D721Med (cell line): ENCODE measurements at regions not wholly inside any gene's neighbourhood (a gene's known extent, or its start where the extent isn't known, plus 50 kb on each side); places are given as distances from the start of the nearest gene placed in this dataset.

ENCODE experiments used
- DNase-seq: peaks from one replicate; pipeline ENCODE4 v3.0.0; 2011; ENCODE audit warnings: low spot score; ENCODE audit not compliant: insufficient read length
- FAIRE-seq: peaks from 2 replicates; lab custom pipeline; 2011; peaks lifted over from hg19 to GRCh38; lab: Jason Lieb, UNC
- TF ChIP-seq, protein P1 (sequence below): IDR thresholded peaks from 2 replicates; pipeline ENCODE4 v1.5.1; 2012; ENCODE audit warnings: mild to moderate bottlenecking, control low read depth; ENCODE audit not compliant: insufficient read depth; ENCODE audit errors: missing control alignments

DNA sequence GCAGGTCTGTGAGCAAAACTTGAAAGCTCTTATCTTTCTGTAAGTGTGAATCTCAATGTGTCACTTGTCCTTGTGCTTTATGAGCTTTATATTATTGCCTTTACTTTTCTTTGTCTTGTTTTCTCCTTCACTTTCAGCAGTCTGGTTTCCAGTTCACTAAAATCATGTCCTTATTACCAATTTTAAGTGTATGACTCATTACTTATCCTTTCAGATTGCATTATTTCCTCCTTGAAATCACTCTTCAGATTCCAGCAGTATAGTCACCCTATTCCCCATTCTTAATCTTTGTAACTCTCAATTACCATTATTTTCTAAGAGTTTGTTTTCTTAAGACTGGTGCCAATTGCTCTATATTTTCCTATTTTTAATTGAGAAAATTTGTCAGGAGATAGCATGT lies 117.4 kb upstream of the GRIK2 start:
- DNase-seq (no peak), FAIRE-seq (no peak)
- TF ChIP-seq, protein P1, sequence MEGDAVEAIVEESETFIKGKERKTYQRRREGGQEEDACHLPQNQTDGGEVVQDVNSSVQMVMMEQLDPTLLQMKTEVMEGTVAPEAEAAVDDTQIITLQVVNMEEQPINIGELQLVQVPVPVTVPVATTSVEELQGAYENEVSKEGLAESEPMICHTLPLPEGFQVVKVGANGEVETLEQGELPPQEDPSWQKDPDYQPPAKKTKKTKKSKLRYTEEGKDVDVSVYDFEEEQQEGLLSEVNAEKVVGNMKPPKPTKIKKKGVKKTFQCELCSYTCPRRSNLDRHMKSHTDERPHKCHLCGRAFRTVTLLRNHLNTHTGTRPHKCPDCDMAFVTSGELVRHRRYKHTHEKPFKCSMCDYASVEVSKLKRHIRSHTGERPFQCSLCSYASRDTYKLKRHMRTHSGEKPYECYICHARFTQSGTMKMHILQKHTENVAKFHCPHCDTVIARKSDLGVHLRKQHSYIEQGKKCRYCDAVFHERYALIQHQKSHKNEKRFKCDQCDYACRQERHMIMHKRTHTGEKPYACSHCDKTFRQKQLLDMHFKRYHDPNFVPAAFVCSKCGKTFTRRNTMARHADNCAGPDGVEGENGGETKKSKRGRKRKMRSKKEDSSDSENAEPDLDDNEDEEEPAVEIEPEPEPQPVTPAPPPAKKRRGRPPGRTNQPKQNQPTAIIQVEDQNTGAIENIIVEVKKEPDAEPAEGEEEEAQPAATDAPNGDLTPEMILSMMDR: no peak

DNA sequence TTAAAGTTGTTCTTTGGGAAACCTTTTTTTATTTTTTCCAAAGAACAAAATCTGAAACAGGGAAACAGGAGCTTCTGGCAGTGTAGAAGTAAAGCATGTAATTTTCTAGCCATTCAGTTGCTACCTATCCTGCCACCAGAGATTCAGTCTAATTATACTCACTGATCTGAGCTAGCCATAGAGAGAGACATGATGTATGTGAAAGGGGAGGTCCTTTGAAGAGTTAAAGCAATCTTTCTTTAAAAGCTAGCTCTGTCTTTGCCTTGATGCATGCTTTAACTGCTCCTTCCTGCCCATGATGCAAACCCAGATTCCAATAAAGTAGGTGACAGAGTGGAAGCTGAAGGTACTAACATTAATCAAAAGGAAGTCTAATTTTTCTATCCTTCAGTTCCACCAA lies 114.1 kb upstream of the GRIK2 start:
- FAIRE-seq (no peak), DNase-seq (no peak)
- TF ChIP-seq, protein P1: no peak

DNA sequence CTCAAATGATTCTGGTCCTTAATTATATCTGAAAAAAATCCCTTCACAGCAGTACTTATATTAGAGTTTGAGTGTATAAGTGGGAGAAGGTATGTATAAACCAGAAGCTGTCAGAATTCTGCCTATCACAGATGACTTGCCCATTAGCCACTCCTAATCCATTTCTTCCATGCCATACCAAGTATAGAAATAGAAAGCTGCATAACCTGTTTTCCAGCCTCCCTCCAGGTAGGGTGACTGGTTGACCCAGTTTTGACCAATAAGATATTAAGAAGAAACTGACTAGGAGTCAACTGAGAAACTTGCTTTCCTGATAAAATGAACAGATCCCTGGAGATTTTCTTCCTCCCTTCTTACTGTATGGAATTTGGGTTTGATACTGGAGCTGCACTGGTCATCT lies 112.2 kb upstream of the GRIK2 start:
- TF ChIP-seq, protein P1: no peak
- FAIRE-seq (no peak), DNase-seq (no peak)

DNA sequence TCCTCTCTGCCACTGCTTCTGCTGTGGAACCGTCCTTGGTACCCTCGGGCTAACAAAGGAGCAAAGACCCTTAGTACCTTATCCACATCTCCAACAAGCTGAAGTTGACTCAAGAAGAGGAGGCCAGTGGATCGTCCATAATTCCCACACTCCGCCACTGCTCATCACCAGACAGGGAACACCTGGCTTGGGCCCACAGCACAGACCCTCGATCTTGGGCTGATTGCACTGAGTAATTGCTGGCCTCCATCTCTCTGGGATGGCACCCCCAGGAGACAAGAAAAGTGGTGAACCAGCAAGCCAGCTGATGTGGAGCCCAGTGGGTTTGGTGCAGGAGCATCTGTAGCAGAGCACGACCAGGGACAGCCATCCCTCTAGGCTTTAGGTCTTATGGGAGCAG lies 109.4 kb upstream of the GRIK2 start:
- TF ChIP-seq, protein P1: no peak
- no peak for FAIRE-seq
- DNase-seq: no peak

DNA sequence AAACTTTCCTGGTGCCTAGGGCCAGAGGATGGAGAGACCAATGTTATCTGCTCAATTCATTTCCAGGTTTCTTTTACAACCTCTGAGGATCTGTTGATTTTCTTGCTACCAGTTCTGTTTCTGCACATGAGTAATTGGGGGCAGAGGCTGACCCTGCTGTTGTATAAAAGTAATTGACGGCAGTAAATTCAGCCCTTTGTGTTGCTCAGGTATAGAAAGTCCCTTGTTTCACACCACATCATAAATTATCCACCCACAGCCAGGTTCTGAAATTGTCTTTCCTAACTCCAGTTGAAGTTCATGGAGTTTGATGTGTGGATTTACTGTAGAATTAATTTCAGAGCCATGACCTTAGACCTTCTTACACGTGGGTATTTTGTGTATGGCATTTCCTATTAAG lies 107.4 kb upstream of the GRIK2 start:
- FAIRE-seq (no peak), DNase-seq (no peak)
- TF ChIP-seq, protein P1: no peak

DNA sequence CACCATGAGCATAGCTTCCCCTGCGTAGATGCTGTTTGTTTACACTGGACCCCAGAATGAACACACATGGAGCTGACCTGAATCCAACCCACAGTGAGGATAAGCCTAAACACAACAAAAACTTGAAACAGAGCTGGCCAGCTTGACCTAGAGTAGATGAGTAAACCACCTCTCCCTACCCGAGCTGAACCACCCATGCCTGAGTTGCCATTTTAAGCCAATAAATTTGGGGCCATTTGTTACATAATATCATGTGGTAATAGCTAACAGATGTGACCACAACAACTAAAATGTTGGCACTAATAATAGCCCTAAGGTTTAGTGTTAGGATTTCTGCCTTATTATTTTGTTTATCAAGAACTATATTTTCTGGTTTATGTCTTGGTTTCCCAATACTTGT lies 103.2 kb upstream of the GRIK2 start:
- TF ChIP-seq, protein P1: no peak
- no peak for FAIRE-seq
- DNase-seq: no peak

DNA sequence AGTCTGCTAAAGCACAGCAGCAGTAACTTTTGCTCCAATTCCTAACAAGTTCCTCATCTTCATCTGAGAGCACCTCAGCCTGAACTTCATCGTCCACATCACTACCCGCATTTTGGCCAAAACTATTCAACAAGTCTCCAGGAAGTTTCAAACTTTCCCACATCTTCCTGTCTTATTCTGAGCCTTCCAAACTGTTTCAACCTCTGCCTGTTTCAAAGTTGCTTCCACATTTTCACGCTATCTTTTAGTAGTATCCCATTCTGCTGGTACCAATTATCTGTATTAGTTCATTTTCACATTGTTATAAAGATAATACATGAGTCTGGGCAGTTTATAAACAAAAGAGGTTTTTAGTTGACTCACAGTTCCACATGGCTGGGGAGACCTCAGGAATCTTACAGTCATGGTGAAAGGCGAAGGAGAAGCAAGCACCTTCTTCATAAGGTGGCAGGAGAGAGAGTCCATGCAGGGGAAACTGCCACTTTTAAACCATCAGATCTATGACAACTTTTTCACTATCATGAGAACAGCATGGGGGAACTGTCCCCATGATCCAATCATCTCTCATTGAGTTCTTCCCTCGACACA lies 99.4 kb upstream of the GRIK2 start:
- no peak for DNase-seq
- FAIRE-seq: no peak
- TF ChIP-seq, protein P1: no peak
